ENCODE measurements at regions not wholly inside any gene's neighbourhood (a gene's known extent, or its start where the extent isn't known, plus 50 kb on each side); places are given as distances from the start of the nearest gene placed in this dataset.
A peak's percentile ranks its signal among the peaks of the same experiment; 100 is the strongest.

DNA sequence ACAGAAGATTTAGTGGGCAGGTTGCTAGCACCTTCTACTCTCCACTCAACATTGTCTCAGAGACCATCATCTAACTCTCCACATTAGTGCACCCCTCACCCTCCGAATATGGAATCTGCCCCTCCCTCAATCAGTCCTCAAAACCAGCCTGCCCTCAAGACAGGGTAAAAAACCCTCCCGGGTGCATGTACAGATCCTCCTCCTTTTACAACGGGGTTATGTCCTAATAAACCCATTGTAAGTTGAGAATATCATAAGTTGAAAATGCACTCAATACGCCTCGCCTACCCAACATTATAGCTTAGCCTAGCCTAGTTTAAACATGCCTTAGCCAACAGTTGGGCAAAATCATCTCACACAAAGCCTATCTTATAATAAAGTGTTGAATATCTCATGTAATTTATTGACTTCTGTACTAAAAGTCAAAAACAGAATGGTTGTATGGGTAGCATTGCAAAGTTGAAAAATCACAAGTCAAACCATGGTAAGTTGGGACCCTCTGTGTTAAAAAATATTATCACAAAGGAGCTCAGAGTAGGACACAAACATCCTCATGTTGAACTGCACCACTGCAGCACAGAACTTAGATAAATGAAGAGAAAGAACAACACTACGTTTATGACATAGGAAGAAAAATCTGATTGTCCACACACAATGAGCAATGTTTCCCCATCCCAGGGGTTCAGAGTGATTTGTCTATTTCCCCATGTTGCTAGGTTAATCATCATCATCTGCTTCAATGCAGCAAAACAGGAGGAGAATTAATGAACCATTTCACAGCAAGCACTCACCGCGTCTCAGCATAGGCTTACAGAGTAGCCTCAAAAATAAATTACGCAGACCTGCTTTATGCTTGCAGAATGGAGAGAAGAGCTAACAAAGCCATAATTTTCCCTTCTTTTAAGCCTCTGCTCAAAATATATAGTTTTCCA, 184.1 kb upstream of the ARL4C start:
- no peak for DNase-seq (ENCODE audit: low spot score)
- TF ChIP-seq, protein P1, sequence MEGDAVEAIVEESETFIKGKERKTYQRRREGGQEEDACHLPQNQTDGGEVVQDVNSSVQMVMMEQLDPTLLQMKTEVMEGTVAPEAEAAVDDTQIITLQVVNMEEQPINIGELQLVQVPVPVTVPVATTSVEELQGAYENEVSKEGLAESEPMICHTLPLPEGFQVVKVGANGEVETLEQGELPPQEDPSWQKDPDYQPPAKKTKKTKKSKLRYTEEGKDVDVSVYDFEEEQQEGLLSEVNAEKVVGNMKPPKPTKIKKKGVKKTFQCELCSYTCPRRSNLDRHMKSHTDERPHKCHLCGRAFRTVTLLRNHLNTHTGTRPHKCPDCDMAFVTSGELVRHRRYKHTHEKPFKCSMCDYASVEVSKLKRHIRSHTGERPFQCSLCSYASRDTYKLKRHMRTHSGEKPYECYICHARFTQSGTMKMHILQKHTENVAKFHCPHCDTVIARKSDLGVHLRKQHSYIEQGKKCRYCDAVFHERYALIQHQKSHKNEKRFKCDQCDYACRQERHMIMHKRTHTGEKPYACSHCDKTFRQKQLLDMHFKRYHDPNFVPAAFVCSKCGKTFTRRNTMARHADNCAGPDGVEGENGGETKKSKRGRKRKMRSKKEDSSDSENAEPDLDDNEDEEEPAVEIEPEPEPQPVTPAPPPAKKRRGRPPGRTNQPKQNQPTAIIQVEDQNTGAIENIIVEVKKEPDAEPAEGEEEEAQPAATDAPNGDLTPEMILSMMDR (IDR thresholded peaks at IDR 0.05): no peak
- Histone ChIP-seq H3K27me3 (replicated peaks; ENCODE audit: insufficient read depth) (no peaks in the 10 kb centered on the region), H3K36me3 (no peaks in the 10 kb centered on the region), H3K4me1 (ENCODE audit: control insufficient read depth in 1 of 2, low read depth in 2 of 2) (peaks cover 5 to 32% of the 10 kb centered on the region in 2 donors), H3K9me3 (no peaks in the 10 kb centered on the region), H3K27ac (no peak overlapping the region), H3K4me3 (no peak overlapping the region)
- ATAC-seq (ENCODE audit: insufficient number of reproducible peaks, low FRiP score, low read depth): no peak

DNA sequence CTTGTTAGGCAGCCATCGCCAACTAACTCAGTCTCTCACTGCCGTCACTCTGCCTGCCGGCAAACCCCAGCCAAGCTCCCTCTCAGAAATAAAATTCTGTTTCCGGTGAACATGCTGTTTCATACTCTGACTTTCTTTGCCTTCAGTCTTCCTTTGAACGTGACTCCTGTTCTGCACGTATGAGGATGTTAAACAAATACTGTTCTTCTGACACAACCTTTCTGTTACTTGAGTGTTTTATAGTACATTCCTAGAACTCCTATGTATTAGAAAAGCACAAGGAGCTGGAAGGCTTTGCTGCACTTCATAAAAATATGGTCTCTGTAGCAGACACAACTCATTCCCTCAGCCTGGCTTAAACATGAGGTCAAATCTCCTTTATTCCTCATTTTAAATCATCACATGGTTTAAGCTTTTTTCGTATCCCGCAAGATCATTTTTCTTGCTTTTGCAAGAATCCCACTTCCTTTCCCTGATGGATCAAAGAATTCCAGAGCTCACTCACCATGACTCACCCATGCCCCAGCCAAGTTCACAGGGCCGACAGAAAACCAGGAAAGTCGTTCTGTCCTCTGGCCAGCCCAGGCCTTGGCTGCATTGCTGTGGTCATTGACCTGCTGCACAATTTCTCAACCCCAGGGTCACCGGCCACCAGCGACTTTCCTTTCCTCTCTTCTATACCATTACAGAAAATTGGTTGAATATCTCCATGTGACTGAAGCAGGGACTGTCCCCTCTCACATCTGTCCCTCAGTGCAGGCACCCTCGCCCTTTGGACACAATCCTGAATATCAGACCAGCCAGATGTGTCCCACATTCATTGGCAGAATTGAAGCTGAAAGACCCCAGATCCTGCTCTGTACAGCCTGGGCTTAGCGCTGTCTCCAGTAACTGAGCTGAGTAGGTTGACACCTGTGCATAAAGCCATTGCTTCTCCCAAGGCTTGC, 183.1 kb upstream of the ARL4C start:
- Histone ChIP-seq H3K4me3 (peak overlapping the region; percentile 6), H3K27ac (peak overlapping the region; percentile 68), H3K27me3 (replicated peaks; ENCODE audit: insufficient read depth) (no peaks in the 10 kb centered on the region), H3K9me3 (no peaks in the 10 kb centered on the region), H3K4me1 (ENCODE audit: control insufficient read depth in 1 of 2, low read depth in 2 of 2) (peaks cover 5 to 32% of the 10 kb centered on the region in 2 donors), H3K36me3 (no peaks in the 10 kb centered on the region)
- TF ChIP-seq, protein P1 (IDR thresholded peaks at IDR 0.05): no peak
- ATAC-seq (ENCODE audit: insufficient number of reproducible peaks, low FRiP score, low read depth) (peak; percentile 81), DNase-seq (ENCODE audit: low spot score) (peak; percentile 58)

DNA sequence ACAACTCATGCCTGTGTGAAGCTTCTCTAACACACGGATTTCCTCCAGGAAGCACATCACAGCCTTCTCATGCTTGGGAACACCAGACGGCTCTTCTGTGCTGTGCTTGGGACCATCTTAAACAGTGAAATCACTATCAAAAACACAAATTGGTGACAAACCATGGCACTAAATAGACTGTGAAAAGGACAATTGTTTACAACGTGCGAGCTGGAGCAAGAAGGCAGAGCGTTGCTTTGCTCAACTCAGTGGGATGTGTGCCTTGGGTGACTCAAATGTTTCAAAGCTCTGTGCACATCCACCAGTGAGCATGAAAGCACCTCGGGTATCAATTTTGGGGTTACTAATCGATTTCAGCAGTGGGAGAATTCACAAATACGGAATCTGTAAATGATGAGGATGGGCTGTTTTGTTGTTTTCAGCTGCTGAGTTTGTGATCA, 182.4 kb upstream of the ARL4C start:
- TF ChIP-seq, protein P1 (IDR thresholded peaks at IDR 0.05): no peak
- H3K4me3 ChIP-seq: peak overlapping the region; percentile 6
- H3K27me3 ChIP-seq (replicated peaks; ENCODE audit: insufficient read depth): no peaks in the 10 kb centered on the region
- H3K4me1 ChIP-seq (ENCODE audit: control insufficient read depth in 1 of 2, low read depth in 2 of 2): peaks cover 5 to 32% of the 10 kb centered on the region in 2 donors
- H3K9me3 ChIP-seq: no peaks in the 10 kb centered on the region
- DNase-seq (ENCODE audit: low spot score) (no peak), ATAC-seq (ENCODE audit: insufficient number of reproducible peaks, low FRiP score, low read depth) (no peak)
- peak overlapping the region; percentile 68 for H3K27ac ChIP-seq
- no peaks in the 10 kb centered on the region for H3K36me3 ChIP-seq

DNA sequence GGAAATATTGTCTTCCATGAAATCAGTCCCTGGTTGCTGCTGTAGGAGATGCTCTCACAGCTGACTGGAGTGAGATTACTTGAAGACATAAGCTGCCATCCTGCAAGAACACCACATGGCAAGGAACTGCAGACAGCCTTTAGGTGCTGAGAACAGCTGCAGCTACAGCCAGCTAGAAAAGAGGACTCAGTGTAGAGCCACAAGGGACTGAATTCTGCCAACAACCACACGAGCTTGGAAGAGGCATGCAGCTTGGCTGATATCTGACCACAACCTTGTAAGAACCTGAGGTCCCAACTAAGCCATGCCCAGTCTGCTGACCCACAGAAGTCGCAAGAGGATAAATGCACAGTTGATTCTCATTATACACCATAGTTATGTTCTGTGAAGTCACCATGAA, 181.8 kb upstream of the ARL4C start:
- no peak for DNase-seq (ENCODE audit: low spot score)
- ATAC-seq (ENCODE audit: insufficient number of reproducible peaks, low FRiP score, low read depth): no peak
- H3K27ac ChIP-seq: peak overlapping the region; percentile 68

More for the DNA sequence above, 181.8 kb upstream of the ARL4C start:
- H3K36me3 ChIP-seq: no peaks in the 10 kb centered on the region
- H3K4me3 ChIP-seq: no peak overlapping the region
- TF ChIP-seq, protein P1 (IDR thresholded peaks at IDR 0.05): no peak
- peaks cover 5 to 32% of the 10 kb centered on the region in 2 donors for H3K4me1 ChIP-seq (ENCODE audit: control insufficient read depth in 1 of 2, low read depth in 2 of 2)
- H3K9me3 ChIP-seq: no peaks in the 10 kb centered on the region
- H3K27me3 ChIP-seq (replicated peaks; ENCODE audit: insufficient read depth): no peaks in the 10 kb centered on the region
